ENCODE measurements at regions not wholly inside any gene's neighbourhood (a gene's known extent, or its start where the extent isn't known, plus 50 kb on each side); places are given as distances from the start of the nearest gene placed in this dataset.

DNA sequence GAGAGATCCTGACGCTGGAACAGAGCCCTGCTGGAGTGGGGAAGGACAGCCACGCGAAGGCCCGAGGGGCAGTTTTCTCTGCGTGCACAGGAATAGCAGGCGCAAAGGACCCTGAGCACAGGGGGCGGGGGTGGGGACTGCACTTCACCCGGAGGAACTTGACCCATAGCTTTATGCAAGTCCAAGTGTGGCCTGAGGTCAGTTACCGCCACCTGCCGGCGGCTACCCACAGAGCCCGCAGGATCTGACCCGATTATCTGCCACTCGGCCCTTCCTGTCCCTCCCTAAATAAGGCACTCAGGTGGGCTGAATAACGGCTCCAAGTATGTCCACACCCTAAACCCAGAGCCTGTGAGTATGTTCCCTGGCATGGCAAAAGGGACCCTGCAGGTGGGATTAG, 65.4 kb upstream of the FCN1 start:
- TF ChIP-seq POLR2A (IDR thresholded peaks at IDR 0.05; ENCODE audit: low read length) = no peak
- no peak for TF ChIP-seq GATA1 (IDR thresholded peaks at IDR 0.05; ENCODE audit: low read depth, low read length)
